Fibroblast of the aortic adventitia (primary cell): ENCODE measurements at regions not wholly inside any gene's neighbourhood (a gene's known extent, or its start where the extent isn't known, plus 50 kb on each side); places are given as distances from the start of the nearest gene placed in this dataset.

ENCODE experiments used
- DNase-seq: peaks from one replicate; pipeline ENCODE4 v3.0.0-alpha.2; 2010; ENCODE audit warnings: low read depth
- H3K4me3 ChIP-seq: 2 replicates; pipeline ENCODE4 v1.5.1; 2011; ENCODE audit warnings: low read depth, mild to moderate bottlenecking, control low read depth, low read length, moderate library complexity
- TF ChIP-seq, protein P1 (sequence below): IDR thresholded peaks from 2 replicates; pipeline ENCODE4 v1.5.1; 2011; ENCODE audit warnings: mild to moderate bottlenecking, low read length, control low read depth, inconsistent platforms; ENCODE audit not compliant: insufficient read depth

DNA sequence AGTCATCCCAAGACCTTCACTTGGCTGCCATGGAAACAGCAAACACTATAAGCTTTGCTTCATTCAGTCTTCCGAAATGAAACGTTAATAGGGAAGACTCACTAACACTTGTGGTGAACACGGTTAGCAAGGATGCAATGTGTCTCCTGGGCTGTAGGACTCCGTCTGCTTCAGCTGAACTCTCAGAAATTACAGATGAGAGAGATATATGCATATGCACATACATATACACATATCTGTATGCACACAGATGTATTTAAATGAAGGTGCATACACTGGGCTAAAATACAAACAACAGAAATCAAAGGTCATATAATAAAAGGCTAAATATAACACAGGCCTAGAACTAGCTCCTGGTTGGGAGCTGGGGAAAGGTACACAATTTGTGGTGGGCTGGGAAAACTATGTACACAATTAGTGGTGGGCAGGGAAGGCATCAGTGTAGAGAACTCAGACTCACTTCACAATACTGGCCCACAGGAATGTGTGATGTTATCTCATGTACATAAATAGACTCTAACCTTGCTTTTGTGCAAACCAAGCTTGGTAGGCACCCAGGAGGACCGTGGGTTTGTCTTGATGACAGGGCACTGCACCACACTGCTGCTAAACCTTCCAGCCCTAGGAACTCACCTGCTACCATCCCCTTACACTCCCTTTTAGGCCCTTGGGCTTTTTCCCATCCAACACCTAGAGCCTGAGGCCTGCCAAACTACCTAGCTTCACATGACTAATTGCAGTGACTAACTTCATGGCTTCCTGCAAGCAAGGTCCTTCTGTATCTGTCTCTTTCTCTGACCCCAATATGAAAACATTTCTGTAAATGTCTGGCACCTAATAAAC lies 873.1 kb downstream of the NSUN3 start:
- no peak overlapping the region for H3K4me3 ChIP-seq
- TF ChIP-seq, protein P1, sequence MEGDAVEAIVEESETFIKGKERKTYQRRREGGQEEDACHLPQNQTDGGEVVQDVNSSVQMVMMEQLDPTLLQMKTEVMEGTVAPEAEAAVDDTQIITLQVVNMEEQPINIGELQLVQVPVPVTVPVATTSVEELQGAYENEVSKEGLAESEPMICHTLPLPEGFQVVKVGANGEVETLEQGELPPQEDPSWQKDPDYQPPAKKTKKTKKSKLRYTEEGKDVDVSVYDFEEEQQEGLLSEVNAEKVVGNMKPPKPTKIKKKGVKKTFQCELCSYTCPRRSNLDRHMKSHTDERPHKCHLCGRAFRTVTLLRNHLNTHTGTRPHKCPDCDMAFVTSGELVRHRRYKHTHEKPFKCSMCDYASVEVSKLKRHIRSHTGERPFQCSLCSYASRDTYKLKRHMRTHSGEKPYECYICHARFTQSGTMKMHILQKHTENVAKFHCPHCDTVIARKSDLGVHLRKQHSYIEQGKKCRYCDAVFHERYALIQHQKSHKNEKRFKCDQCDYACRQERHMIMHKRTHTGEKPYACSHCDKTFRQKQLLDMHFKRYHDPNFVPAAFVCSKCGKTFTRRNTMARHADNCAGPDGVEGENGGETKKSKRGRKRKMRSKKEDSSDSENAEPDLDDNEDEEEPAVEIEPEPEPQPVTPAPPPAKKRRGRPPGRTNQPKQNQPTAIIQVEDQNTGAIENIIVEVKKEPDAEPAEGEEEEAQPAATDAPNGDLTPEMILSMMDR: no peak
- DNase-seq: no peak

DNA sequence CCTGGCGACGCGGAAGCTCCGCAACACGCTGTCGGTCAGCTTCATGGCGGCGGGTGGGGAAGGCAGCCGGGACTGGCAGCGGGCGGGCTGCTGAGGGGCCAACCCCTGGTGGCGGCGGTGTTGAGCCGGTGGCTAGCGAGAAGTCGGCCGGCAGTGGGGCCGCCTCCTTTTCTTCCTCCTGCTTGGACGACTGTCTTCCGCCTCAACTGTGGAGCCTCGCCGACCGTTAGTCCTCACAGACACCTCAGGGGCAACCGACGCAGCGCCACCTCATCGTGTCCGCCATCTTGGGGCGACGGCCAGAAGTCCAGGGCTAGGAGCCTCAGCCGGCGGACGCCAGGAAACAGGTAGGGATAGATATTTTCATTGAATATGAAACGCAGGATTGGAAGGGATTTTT lies 875.1 kb downstream of the NSUN3 start:
- TF ChIP-seq, protein P1: no peak
- DNase-seq: no peak
- H3K4me3 ChIP-seq: no peak overlapping the region

DNA sequence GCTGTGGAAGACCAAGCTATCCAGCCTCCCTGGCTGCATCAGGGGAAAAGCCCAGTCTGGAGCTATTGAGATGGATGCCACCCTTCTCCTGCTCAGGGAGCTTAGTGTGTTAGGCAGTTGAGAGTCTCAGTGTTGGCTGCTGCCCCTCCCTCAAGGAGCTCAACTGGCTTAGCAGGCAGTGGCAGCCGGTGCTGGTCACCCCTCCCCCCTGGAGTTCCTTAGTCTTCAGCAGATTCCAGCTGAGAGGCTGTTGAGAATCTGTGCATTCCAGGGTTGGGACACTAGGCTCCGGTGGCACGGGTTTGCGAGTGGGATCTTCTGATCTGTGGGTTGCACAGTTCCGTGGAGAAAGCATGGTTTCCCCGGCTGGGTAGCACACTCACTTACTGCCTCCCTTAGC lies 883.8 kb downstream of the NSUN3 start:
- no peak overlapping the region for H3K4me3 ChIP-seq
- DNase-seq: no peak
- TF ChIP-seq, protein P1: no peak

DNA sequence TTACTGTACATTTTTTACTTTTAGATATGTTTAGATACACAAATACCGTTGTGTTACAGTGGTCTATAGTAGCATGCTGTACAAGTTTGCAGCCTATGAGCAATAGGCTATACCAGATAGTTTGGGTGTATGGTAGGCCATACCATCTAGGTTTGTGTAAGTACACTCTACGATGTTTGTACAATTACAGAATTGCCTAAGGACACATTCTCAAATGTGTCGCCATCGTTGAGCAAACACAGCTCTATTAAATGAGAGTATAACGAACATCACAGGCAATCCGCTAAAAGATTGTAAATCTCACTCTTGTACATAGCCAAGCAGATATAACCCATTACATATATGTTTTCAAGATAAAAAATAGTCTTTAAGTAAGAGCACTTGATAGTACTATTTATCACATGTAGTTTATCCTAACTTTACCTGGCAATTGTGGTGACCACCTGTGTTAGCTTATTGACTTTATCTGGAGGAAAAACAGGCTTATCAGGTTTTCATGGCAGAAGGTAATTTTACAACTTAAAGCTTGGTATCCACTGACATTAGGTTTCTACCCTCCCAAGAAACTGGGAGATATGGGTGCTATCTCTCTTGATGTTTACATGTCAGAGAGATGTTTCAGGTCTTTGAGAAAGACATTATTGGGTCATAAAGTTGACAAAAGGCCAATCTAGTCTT lies 898.7 kb downstream of the NSUN3 start:
- TF ChIP-seq, protein P1: no peak
- no peak for DNase-seq
- no peak overlapping the region for H3K4me3 ChIP-seq

DNA sequence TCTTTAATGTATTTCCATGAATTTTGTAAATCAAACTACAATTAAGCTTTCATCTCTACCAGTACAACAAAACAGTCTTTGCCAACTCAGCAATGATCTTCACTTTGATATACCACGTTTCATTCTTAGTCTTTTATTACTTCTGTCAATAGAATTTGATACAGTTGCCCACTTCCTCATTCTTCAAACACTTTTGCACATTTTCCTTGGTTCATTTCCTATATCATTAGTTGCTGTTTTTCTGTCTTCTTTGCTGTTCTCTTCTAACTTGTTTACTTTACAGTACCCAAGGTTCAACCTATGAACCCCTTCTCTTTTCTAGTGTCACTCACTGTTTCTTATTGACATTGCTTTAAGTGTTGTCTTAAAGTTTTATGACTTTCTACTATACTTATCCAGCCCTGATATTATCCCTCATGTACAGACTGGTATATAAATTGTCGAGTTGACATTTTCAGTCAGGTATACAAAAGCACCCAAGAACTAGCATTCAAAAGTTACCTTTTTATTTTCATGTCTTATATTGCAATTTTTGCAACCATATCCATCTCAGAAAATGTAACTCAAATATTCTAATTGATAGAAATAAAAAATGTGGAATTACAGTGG lies 903.1 kb downstream of the NSUN3 start:
- TF ChIP-seq, protein P1: no peak
- no peak overlapping the region for H3K4me3 ChIP-seq
- no peak for DNase-seq

DNA sequence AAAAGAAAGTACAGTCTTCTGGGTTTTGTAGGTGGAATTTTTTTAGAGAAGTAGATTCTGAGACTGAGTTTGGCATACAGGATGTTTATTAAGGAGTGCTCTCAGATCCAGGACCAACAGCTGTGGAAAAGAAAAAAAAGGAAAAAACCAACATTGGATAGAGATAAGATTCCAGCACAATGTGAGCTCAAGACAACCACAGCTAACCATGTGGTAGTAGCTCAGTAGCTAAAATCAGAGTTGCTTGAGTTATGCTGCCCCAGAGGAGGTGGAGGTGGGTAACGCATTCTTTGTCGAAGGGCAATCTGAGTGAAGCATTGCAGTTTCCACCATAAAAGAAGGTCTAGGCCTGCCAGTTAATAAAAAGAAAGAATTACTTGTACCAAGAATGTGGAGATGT lies 904.3 kb downstream of the NSUN3 start:
- DNase-seq: no peak
- no peak overlapping the region for H3K4me3 ChIP-seq
- TF ChIP-seq, protein P1: no peak
